Smooth muscle cell (in vitro differentiated cells): ENCODE measurements at regions not wholly inside any gene's neighbourhood (a gene's known extent, or its start where the extent isn't known, plus 50 kb on each side); places are given as distances from the start of the nearest gene placed in this dataset.

ENCODE experiments used
- DNase-seq: peaks from one replicate; lab custom pipeline; 2025; ENCODE audit not compliant: unreplicated experiment; lab: John Stamatoyannopoulos, UW
- H2AFZ ChIP-seq: fragments of 200-600 bp; sonication (generic); 2 replicates; pipeline ENCODE4 v1.6.0; 2016; ENCODE audit warnings: antibody characterized with exemption, low read depth, mild to moderate bottlenecking
- H3F3A ChIP-seq: fragments of 200-600 bp; sonication (generic); 2 replicates; pipeline ENCODE4 v1.6.0; 2017; ENCODE audit warnings: antibody characterized with exemption, low read depth
- H3K27ac ChIP-seq: fragments of 200-600 bp; sonication (generic); 2 replicates; pipeline ENCODE4 v1.5.1; 2016; ENCODE audit warnings: low read depth, mild to moderate bottlenecking
- H3K27me3 ChIP-seq: fragments of 200-600 bp; sonication (generic); 2 replicates; pipeline ENCODE4 v1.6.1; 2016; ENCODE audit warnings: low read depth, mild to moderate bottlenecking
- H3K36me3 ChIP-seq: fragments of 200-600 bp; sonication (generic); 2 replicates; pipeline ENCODE4 v1.5.1; 2016; ENCODE audit warnings: low read depth
- H3K4me1 ChIP-seq: fragments of 200-600 bp; sonication (generic); 2 replicates; pipeline ENCODE4 v1.5.1; 2016; ENCODE audit warnings: low read depth
- H3K4me2 ChIP-seq: fragments of 200-600 bp; sonication (generic); 2 replicates; pipeline ENCODE4 v1.6.0; 2016; ENCODE audit warnings: mild to moderate bottlenecking
- H3K4me3 ChIP-seq: fragments of 200-600 bp; sonication (generic); 2 replicates; pipeline ENCODE4 v1.5.1; 2016; ENCODE audit warnings: mild to moderate bottlenecking
- H3K79me2 ChIP-seq: fragments of 200-600 bp; sonication (generic); 2 replicates; pipeline ENCODE4 v1.6.0; 2016; ENCODE audit warnings: low read depth, mild to moderate bottlenecking
- H3K9ac ChIP-seq: fragments of 200-600 bp; sonication (generic); 2 replicates; pipeline ENCODE4 v1.6.0; 2016; ENCODE audit warnings: low read depth
- H3K9me3 ChIP-seq: fragments of 200-600 bp; sonication (generic); replicated peaks from 2 replicates; pipeline ENCODE4 v1.5.1; 2016; ENCODE audit warnings: low read depth
- H4K20me1 ChIP-seq: fragments of 200-600 bp; sonication (generic); 2 replicates; pipeline ENCODE4 v1.6.0; 2016; ENCODE audit warnings: low read depth
- WGBS: methylation state at CpG from one replicate; pipeline ENCODE4 v1.1.7; 2016; ENCODE audit warnings: low lambda C conversion rate; 5-methylcytosine and 5-hydroxymethylcytosine counted together
- TF ChIP-seq, protein P1 (sequence below): fragments of 200-600 bp; sonication (generic); IDR thresholded peaks from 2 replicates; pipeline ENCODE4 v1.5.1; 2017; ENCODE audit warnings: borderline replicate concordance, mild to moderate bottlenecking, antibody characterized with exemption; ENCODE audit not compliant: insufficient read depth, poor library complexity, severe bottlenecking

DNA sequence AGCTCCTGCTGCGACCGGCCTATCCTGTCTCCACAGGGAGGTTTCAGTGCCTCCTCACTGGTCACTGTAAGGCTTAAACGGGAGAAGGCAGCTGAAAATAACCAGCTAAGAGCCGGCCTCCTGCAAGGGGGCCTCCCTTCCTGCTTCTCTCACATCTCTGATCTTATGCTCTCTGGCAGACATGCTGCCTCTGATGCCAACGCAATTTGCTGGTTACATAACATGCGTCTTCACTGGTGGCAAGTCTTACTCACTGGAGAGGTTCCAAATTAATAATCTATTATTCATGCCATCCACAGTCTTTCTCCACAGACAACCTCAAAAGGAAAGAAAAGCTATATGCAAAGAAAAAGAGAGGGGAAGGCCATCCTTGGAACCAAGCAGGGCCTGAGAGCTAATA is 91.8 kb upstream of the LRFN2 start:
- Histone ChIP-seq H3K9me3 (no peaks in the 10 kb centered on the region), H3F3A (no peaks in the 10 kb centered on the region), H4K20me1 (no peaks in the 10 kb centered on the region), H3K4me3 (no peak overlapping the region), H3K9ac (no peak overlapping the region), H3K4me2 (no peak overlapping the region), H3K4me1 (no peaks in the 10 kb centered on the region), H3K27me3 (peaks cover 21% of the 10 kb centered on the region), H3K27ac (no peak overlapping the region), H3K79me2 (no peaks in the 10 kb centered on the region), H2AFZ (no peak overlapping the region), H3K36me3 (no peaks in the 10 kb centered on the region)
- TF ChIP-seq, protein P1, sequence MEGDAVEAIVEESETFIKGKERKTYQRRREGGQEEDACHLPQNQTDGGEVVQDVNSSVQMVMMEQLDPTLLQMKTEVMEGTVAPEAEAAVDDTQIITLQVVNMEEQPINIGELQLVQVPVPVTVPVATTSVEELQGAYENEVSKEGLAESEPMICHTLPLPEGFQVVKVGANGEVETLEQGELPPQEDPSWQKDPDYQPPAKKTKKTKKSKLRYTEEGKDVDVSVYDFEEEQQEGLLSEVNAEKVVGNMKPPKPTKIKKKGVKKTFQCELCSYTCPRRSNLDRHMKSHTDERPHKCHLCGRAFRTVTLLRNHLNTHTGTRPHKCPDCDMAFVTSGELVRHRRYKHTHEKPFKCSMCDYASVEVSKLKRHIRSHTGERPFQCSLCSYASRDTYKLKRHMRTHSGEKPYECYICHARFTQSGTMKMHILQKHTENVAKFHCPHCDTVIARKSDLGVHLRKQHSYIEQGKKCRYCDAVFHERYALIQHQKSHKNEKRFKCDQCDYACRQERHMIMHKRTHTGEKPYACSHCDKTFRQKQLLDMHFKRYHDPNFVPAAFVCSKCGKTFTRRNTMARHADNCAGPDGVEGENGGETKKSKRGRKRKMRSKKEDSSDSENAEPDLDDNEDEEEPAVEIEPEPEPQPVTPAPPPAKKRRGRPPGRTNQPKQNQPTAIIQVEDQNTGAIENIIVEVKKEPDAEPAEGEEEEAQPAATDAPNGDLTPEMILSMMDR = no peak
- DNase-seq = no peak
- WGBS = 89% methylated on average over 6 of the region's 6 CpGs

DNA sequence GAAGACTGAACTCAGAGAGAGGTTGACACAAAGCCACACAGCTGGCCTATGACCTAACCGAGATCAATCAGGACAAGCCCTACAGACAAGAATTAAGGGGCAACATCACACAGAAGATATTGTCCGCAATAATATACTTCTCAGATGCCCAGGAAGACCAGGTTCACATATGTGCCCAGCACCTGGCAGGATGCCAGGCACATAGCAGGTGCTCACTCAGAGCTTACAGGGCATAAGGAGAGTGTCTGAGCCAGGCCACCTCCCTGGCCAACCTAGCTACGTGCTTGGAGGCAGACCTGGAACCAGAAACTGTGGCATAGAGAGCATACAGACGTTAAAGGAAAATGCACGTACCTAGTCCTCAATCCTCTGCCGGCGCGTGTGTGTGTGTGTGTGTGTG is 87.0 kb upstream of the LRFN2 start:
- H4K20me1 ChIP-seq = no peaks in the 10 kb centered on the region
- TF ChIP-seq, protein P1 = no peak

DNA sequence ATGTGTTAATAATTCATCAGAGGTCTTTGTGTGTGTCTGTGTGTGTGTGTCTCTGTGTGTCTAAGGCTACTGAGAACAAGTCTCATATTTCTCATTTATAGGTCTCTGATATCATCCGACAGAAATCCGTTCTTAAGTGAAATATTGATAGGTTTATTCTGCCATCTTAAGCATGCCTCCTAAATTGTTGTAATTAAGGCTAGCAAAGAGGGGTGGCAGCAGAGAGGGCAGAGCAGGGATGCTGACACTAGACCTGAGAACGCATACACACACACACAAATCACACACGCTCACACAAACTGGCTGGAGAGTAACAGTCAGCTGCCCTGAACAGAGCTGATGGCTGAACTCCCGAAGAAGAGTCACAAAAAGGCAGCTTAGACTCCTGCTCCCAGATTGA is 84.9 kb upstream of the LRFN2 start:
- WGBS = 83% methylated on average over 5 of the region's 5 CpGs
- Histone ChIP-seq H3K79me2 (no peaks in the 10 kb centered on the region), H3F3A (no peaks in the 10 kb centered on the region), H3K9ac (no peak overlapping the region), H3K4me1 (no peaks in the 10 kb centered on the region), H3K9me3 (no peaks in the 10 kb centered on the region), H4K20me1 (no peaks in the 10 kb centered on the region), H2AFZ (no peak overlapping the region), H3K27me3 (peaks cover 7% of the 10 kb centered on the region), H3K4me3 (no peak overlapping the region), H3K4me2 (no peak overlapping the region), H3K27ac (no peak overlapping the region), H3K36me3 (no peaks in the 10 kb centered on the region)
- DNase-seq = no peak
- TF ChIP-seq, protein P1 = no peak

More for the DNA sequence above, 87.0 kb upstream of the LRFN2 start:
- no peak for DNase-seq
- no peaks in the 10 kb centered on the region for H3K9me3 ChIP-seq
- no peak overlapping the region for H3K4me3 ChIP-seq
- no peaks in the 10 kb centered on the region for H3K79me2 ChIP-seq
- H3K36me3 ChIP-seq = no peaks in the 10 kb centered on the region
- no peak overlapping the region for H3K27ac ChIP-seq
- 79% methylated on average over 8 of the region's 8 CpGs for WGBS
- H3K9ac ChIP-seq = no peak overlapping the region
- H3F3A ChIP-seq = no peaks in the 10 kb centered on the region
- H3K4me2 ChIP-seq = no peak overlapping the region
- H2AFZ ChIP-seq = no peak overlapping the region
- peaks cover 8% of the 10 kb centered on the region for H3K27me3 ChIP-seq
- no peaks in the 10 kb centered on the region for H3K4me1 ChIP-seq

DNA sequence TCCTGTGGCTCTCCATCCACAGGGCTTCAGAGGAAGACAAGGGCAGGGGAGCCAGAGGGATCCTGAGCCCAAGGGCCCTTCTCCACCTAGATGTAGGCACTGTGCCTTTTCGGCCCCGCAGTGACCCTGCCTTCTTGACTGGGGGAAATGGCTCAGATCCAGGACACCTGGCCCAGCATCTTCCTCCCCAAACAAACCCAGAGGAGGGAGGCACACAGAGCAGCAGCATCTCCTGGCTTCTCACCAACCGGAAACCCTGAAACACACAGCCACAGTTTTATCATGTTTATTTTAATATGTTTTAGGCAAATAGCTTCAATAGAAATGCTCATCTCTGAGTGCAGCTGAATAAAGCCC is 84.5 kb upstream of the LRFN2 start:
- Histone ChIP-seq H3F3A (no peaks in the 10 kb centered on the region), H3K4me2 (no peak overlapping the region), H3K27me3 (peaks cover 4% of the 10 kb centered on the region), H3K4me1 (no peaks in the 10 kb centered on the region), H3K4me3 (no peak overlapping the region), H3K36me3 (no peaks in the 10 kb centered on the region), H4K20me1 (no peaks in the 10 kb centered on the region), H3K9ac (no peak overlapping the region), H2AFZ (no peak overlapping the region), H3K79me2 (no peaks in the 10 kb centered on the region), H3K9me3 (no peaks in the 10 kb centered on the region), H3K27ac (no peak overlapping the region)
- 91% methylated on average over 3 of the region's 3 CpGs for WGBS
- DNase-seq = no peak
- TF ChIP-seq, protein P1 = no peak
